NCI-H526 (cell line): ENCODE measurements at regions not wholly inside any gene's neighbourhood (a gene's known extent, or its start where the extent isn't known, plus 50 kb on each side); places are given as distances from the start of the nearest gene placed in this dataset.
"Not testable (repeated sequence)": the region's sequence is repeated elsewhere in the genome, so short reads cannot be mapped to it uniquely, and the experiment has no call there.

ENCODE experiments used
- DNase-seq, 2 experiments: peaks; one replicate each; lab custom pipeline; 2025; lab: John Stamatoyannopoulos, UW

DNA sequence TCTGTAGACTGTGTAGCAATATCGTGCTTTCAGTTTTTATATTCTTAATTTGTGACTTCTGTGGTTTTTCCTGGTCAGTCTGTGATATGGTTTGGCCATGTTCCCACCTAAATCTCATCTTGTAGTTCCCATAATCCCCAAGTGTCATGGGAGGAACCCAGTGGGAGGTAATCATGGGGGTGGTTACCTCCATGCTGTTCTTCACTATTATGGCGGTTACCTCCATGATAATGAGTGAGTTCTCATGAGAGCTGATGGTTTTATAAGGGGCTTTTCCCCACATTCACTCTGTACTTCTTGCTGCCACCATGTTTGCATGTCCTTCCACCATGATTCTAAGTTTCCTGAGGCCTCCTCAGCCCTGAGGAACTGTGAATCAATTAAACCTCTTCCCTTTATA, 169.8 kb downstream of the LEPR start:
- no peak for DNase-seq

DNA sequence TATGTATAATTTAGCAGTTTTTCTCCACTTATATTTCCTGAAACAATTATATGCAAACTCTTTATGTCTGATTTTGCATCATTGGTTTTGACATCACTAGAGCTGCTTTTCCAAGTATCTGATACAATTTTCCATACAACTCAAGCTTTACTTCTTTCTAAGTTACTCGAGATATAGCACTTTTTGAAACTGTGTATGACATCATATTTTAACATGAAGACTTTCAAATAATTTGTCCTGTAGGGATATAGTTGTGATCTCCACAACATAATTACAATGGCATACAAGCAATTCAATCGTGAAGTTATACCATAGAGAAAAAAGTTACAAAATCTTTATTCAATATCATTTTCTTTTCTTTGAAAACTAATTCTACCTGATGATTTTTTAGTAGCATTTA, 173.0 kb downstream of the LEPR start:
- no peak for DNase-seq

DNA sequence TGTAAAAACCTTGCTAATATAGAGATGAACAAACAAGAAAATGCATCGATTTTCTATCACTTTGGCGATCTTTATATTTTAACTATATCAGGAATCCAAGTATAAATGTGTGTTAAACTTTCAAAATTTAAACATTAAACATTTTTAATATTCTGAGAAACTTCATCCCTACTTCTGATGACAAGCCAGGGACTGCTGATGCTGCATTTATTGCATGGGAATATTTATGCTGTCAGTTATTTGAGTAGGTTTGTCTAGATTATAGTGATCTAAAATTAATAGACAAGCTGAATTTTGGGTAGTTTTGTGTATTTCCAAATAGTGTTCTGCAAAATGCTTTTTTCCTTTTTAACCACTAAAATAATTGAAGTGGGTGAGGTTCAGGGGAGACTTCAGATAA, 175.3 kb downstream of the LEPR start:
- no peak for DNase-seq

DNA sequence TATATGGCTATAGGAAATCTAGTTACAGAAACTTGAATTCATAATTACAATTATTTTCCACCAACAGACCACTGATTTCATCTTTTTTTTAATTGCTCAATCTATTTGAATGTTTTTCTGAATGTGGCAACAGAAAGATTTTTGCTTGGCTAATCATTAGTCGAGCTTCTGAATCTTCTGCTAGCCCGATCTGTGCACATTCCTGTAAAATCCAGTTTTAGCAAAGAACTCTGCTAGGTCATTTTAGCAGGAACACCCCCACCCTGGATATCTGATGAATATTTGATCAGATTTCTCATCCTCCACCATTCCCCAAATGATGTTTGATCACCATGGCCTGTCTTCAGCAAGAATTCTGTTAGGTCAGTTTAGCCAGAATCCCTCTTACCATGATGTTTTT, 176.3 kb downstream of the LEPR start:
- no peak for DNase-seq

DNA sequence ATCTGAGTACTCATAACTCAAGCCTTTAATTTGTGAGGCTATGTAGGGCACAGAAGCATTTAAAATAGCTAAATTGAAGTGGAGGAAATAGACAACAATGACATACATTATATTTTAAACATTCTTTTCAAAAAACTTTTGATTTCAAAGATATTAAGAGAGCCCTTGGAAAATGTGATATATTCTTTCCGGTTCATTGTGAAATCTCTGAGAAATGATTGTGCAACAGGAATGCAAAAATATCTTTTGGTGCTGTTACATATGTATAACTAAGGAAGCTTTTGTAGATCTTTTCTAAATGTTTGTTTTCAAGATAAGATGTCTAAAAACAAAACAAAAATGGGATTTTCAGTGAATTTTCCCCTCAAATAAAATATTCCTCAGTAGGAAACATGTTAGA, 185.2 kb downstream of the LEPR start:
- no peak for DNase-seq

DNA sequence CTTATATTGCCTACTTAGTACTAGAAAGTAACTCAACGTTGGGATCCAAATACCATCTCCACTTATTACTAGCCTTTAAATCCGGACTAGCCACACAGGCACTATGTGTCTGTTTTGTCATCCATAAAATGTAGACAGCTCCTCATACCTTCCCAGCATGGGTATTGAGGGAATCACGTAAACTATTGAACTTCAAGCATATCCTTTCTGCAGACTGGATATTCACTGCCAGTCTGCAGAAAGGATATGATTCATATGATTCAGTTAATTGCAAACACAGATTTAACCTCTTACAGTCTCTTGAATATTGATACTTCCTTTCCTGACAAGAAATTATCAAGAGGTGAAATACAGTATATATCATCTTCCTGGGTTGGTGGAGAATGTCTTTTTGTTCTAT, 186.0 kb downstream of the LEPR start:
- DNase-seq: no peak

DNA sequence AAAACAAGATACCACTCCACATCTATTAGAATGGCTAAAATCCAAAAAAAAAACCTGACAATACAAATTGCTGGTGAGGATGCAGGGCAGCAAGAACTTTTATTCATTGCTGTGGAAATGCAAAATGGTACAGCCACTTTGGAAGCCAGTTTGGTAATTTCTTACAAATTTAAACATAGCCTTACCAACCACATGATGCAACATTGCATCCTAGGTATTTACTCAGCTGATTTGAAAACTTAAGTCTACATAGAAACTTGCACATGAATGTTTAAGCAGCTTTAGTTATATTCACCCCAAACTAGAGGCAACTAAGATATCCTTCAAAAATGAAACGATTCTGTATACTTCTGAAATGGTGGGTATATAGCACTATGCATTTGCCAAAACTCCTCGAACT, 178.8 kb upstream of the PDE4B start:
- no peak for DNase-seq

DNA sequence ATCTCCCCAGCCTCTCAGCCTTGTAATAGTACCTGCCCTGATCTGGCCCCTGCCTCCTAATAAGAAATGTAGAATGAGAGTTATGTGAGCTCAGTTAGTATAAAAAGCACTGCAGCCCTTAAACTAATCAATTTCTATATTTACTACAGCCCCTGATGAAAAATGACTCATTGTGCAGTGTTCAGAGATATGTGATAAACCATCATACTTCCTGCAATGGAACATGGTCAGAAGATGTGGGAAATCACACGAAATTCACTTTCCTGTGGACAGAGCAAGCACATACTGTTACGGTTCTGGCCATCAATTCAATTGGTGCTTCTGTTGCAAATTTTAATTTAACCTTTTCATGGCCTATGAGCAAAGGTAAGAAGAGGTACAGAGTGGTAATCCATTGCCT, 176.8 kb upstream of the PDE4B start:
- no peak for DNase-seq

DNA sequence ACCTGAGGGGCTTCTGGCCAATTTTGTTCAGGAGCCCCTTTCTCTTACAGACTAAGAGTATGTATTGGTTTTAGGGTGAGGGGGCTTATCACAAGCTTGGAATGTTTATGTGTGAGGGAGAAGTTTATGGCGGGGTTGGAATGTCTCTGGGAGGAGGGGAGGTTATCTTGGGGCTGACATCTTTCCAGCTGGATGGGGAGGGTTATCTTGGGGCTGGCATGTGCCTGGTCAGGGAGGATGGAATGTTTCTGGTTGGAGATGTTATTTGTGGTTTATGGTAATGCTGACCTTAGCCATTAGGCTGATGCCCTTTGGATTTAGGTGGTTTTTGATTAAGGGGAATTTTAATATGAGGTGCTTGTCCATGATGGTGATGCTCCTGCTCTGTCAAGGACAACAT, 171.0 kb upstream of the PDE4B start:
- not testable (repeated sequence) for DNase-seq

DNA sequence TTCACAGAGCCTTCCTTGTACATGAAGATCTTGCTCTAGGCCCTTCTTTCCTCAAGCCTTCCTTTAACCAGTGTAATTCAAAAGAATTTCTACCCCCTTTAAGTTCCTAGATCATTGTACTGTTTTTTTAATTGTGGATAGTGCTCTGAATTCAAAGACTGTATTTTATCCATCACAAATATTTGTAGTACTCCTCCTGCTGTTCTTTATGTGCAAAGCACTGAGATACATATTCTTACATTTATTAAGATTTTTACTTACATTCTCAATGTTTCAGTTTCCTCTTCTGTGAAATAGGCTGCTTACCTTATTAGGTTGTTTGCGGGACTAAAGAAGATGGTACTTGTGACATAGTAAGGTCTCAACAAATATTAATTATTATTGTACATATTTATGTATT, 168.8 kb upstream of the PDE4B start:
- DNase-seq: no peak

DNA sequence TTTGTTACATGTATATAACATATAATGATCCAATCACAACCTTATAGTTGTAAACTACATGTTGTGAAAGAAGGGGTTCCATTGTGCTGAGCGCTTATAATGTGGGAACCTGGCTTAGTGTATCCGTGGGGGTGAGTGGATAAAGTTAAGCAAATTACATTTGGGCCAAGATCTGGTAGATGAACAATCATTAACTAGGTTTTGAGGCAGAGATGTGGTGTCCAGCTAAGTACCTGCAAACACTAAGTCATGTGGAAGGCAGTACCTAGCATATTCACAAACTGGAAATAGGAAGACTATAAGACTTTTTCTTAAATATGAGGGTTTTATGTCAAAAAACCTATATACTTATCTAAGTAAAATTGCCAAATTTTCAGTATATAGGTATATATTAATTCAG, 167.2 kb upstream of the PDE4B start:
- peak; percentile 8 to 19 for DNase-seq

DNA sequence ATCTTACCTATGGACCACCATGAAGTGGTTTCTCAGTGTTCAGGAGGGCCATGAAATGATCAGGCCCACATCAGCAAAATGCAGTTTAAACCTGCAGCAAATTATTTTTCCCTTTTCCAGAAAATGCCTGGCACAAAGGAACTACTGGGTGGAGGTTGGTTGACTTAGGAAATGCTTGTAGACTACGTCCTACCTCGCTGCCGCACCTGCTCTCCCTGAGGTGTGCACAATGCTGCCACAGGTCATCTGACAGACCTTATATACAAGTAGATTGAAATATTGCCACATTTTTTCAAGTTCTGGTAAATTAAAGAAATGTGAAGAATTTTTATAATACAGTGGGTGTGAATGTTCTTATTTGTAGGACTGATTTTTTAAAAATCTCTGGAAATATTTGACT, 166.7 kb upstream of the PDE4B start:
- peak in 1 of 2 experiments; percentile 28 for DNase-seq

DNA sequence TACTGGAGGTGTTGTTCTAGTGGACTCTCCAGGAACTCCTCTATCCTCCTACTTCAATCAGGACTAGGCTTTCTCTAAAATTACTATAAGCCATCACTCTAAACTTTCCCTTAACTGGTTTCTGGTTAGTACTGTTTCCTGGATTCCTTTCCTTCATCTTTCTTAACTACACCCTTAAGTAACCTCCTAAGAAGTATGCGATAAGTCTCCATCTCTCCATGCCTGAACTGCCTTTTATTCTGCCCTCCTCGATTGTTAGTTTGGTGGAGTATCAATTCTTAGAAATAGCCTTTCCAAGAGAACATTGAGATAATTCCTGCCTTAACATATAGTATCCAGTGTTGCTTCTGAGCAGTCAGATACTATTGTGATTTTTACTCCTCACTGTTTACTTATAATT, 162.9 kb upstream of the PDE4B start:
- DNase-seq: no peak

DNA sequence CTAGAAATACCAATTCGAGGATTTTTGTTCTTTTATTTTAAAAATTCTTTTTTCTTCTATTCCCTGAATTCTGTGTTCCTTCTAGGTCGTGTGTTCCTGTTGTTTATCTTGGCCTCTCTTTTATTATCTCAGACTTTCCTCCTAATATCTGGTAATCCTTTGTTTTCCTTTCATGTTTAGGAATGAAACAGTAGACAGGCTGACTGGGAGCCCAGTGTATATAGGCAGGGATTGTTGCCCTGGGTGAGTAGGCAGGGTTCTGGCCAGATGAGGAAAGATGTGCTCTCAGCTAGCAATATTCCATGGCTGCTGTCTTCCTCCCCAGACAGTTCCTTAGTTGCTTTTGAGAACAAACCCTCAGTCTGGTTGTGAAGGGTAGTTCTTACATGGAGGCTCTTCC, 161.8 kb upstream of the PDE4B start:
- DNase-seq: no peak

DNA sequence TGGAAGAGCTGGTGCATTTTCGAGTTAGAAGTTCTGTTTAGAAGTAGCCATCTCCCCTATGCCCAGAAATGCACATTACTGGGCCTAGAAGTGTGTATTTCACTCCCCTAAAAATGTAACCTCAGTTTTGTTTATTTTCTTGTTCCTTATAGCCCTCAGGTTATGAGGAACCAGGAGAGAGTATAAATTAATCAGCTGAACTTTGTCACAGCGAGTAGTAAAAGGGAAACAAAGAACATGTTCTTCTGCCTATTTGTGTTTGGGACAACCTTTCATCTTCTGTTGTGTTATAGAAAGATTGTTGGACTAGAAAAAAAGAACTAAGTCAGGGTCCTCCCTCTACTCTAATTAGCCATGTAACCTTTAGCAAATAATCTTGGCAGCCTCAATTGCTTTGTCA, 160.5 kb upstream of the PDE4B start:
- DNase-seq: no peak

DNA sequence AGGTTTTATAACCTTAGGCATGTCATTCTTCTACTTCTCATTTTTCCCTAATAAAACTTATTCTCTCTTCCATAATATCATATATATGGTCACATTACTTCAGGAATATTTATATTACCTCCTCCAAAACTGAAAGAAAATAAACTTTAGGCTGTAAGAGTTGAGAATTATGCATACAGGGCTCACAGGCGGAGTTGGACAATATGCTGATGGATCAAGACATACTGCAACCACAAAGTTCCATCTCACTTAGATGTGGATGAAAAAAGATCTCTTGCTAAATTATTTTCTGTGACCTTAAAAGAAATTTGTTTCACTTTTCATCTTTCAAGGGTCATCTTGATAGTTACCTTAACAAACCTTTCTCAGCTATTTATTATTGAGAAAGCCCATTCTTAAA, 152.6 kb upstream of the PDE4B start:
- DNase-seq: no peak

DNA sequence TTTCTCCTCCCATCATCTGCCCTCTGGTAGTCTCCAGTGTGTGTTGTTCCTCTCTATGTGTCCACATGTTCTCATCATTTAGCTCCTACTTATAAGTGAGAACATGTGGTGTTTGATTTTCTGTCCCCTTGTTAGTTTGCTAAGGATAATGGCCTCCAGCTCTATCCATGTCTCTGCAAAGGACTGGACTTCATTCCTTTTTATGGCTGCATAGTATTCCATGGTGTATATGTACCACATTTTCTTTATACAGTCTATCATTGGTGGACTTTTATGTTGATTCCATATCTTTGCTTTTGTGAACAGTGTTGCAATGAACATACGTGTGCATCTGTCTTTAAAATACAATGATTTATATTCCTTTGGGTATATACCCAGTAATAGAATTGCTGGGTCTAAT, 143.5 kb upstream of the PDE4B start:
- DNase-seq: not testable (repeated sequence)

DNA sequence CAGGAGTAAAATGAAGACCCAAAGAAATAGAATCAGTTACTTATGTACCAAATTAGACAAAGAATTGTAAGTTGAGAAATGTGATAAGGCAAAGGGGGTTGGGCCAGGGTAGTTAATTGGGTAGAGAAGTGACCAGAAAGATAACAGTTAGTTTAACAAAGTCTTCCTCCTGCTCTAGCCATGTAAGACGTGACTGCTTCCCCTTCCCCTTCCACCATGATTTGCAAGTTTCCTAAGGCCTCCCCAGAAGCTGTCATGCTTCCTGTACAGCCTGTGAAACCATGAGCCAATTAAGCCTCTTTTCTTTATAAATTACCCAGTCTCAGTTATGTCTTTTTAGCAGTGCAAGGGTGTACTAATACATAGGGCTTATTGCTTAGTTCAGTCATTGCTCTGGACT, 142.0 kb upstream of the PDE4B start:
- DNase-seq: no peak

DNA sequence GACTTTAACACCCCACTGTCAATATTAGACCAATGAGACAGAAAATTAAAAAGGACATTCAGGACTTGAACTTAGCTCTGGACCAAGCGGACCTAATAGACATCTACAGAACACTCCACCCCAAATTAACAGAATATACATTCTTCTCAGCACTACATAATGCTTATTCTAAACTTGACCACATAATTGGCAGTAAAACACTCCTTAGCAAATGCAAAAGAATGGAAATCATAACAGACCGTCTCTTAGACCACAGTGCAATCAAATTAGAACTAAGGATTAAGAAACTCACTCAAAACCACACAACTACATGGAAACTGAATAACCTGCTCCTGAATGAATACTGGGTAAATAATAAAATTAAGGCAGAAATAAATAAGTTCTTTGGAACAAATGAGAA, 138.2 kb upstream of the PDE4B start:
- DNase-seq: not testable (repeated sequence)

DNA sequence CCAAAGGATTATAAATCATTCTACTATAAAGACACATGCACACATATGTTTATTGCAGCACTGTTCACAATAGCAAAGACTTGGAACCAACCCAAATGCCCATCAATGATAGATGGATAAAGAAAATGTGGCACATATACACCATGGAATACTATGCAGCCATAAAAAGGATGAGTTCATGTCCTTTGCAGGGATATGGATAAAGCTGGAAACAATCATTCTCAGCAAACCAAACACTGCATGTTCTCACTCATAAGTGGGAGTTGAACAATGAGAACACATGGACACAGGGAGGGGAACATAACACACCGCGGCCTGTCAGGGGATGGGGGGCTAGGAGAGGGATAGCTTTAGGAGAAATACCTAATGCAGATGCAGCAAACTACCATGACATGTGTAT, 135.1 kb upstream of the PDE4B start:
- DNase-seq: not testable (repeated sequence)

DNA sequence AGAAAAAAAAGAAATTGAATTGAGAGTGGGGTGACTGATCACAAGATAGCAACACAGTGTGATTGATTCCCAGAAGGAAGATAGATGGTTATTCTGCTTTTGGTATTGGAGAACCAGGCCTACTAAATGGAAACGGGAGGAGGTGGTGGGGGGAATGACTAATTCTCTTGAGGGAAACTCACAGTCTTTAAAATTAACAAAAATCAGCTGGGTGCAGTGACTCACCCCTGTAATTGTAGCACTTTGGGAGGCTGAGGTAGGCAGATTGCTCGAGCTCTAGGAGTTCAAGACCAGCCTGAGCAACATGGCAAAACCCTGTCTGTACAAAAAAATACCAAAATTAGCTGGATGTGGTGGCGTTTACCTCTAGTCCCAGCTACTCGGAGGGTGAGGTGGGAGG, 134.6 kb upstream of the PDE4B start:
- no peak for DNase-seq

DNA sequence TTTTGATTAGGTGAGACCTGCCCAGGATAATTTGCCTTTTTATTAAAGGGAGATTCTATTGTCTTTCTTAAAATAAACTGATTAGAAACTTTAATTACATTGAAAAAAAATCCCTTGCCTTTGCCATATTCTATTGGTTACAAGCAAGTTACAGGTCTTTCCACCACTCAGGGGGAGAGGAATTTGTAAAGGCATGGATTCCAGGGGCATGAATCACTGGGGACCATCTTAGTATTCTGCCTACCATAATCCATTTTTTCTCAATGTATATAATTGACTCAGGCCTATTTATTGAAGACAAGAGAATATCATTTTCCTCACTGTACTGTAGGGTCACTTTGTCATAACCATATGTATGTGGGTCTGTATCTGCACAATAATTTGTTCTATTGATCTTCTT, 124.3 kb upstream of the PDE4B start:
- DNase-seq: no peak

DNA sequence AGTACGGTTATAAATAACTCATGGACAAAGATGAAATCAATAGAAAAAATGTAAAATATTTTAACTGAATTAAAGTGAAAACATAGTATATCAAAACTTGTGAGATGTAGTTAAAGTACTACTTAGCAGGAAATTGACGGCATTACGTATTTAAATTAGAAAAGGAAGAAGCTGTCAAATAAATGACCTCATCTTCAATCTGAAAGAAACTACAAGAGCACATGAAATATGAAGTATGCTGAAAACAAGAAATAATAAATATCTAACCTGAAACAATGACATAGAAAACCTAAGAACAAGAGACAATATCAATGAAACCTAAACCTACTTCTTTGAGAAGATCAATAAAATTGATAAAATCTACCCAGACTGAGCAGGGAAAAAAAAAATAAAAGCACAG, 122.2 kb upstream of the PDE4B start:
- no peak for DNase-seq

DNA sequence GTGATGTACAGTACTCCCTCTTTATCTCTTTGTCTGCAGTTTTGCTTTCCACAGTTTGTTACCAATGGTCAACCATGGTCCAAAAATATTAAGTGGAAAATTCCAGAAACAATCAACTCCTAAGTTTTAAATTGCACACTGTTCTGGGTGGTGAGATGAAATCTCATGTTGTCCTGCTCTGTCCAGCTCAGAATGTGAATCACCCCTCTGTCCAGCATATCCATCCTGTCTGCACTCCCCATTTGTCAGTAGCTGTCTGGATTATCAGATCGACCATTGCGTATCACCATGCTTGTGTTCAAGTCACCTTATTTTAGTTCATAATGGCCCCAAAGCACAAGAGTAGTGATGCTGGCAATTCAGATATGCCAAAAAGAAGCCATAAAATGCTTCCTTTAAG, 118.2 kb upstream of the PDE4B start:
- DNase-seq: no peak

DNA sequence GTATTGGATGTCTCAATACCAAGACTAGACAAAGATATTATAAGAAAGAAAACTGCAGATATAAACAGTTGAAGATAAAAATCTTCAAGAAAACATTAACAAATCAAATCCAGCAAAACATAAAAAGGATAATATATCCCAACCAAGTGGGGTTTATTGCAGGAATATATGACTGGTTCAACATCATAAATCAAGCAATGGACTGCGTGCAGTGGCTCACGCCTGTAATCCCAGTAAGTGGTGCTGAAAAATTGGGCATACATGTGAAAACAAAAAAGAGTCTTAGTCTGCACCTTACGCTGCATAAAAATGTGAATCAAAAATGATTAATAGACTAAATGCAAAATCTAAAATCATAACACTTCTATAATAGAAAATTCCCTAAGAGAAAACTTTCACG, 112.9 kb upstream of the PDE4B start:
- no peak for DNase-seq
